A172 (cell line): ENCODE measurements at regions not wholly inside any gene's neighbourhood (a gene's known extent, or its start where the extent isn't known, plus 50 kb on each side); places are given as distances from the start of the nearest gene placed in this dataset.
"Not testable (repeated sequence)": the region's sequence is repeated elsewhere in the genome, so short reads cannot be mapped to it uniquely, and the experiment has no call there.

ENCODE experiments used
- DNase-seq: peaks from one replicate; pipeline ENCODE4 v3.0.0-alpha.2; 2015; ENCODE audit warnings: low spot score

DNA sequence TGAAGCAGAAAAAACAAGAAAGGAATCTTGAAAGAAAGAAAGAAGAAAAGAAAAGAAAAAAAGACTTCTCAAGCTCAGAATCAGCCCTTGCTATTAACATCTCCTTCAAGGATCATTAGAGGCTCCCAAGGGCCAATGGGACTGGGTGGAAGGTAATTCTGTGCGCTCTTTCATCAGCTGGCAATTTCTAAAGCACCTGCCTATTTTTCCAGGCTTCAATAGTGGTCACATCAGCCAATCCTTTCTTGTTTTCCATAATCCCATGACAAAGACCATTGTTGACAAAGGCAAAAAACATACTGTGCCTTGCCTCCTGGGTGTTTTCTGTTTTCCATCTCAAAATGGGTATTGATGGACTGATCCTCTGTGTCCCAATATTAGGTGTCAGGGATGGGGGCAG is 88.2 kb upstream of the TSC22D1 start:
- no peak for DNase-seq

DNA sequence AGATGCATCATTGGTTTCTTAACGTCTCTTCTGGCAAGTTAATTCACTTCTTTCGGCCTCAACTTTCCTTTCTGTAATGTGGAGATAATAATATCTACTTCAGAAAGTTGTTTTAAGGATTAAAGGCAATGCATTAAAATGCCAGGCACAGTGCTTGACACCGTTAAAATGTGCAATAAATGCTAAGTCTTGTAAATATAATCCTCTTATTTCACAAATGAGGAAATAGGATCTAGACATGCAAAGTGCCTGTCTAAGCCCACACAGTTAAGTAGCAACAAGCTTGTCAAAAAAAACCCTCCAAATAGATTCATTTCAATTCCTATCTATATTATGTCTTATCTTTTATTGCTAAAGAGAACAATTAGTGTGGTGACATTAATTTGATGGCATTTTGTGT is 86.4 kb upstream of the TSC22D1 start:
- no peak for DNase-seq

DNA sequence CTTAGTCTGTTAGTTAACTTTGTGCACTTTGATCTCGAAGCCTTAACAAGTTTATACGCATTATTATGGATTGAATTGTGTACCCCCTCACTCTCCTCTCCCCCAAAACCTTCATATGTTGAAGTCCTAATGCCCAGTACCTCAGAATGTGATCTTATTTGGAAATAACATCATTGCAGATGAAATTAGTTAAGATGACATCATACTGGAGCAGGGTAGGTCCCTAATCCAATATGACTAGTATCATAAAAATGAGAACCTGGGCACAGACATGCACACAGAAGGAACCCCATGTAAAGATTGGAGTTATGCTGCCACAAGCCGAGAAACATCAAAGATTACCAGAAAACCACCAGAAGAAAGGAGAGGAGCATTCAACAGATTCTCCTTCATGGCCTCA is 85.8 kb upstream of the TSC22D1 start:
- no peak for DNase-seq

DNA sequence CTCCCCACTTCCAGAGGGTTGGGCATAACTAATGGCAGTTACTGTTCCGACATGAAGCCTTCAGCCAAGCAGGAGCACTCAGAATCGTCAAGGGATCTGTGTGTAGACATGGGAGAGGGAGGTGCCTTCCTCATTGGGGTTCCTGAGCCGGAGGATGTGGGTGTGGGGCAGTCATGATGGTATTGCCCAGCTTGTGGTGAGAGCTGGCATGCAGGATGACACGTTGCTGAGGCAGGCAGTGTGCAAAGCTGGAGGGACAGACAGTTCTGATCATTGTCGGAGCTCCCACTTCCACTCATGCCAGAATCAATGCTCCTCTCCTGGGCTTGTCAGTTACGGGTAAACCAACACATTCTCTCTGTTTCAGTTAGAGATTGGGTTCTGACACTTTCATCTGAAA is 83.9 kb upstream of the TSC22D1 start:
- DNase-seq = no peak

DNA sequence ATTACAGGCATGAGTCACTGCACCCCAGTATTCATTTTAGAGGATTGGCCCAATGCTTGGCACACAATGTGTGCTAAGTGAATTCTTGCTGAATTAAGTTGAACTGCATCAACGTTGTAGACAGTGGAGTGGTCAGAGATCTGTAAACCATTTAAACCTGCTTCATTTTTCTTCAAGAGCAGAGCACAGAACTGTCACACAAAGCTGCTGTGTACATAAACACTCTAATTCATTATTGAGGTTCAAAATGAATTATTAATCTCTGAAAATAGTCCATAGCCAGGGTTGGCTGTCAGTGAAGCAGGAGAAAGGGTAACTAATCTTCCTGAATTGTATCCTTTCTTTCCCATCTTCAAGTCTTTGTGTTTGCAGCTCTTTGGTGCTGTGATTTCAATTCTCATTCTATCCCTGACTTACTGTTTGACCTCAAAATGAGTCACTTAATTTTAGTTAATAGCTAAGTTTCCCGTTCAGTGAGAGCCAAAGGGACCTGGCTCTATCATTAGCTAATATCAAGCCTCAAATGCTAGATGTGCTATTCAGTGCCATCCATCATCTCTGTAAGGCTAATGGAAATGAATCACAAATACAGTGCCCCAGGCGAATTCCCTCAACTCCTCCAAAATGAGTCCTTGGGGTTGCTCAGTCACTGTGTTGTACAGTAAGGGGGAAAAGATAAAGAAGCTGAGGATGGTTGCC is 77.0 kb upstream of the TSC22D1 start:
- no peak for DNase-seq

DNA sequence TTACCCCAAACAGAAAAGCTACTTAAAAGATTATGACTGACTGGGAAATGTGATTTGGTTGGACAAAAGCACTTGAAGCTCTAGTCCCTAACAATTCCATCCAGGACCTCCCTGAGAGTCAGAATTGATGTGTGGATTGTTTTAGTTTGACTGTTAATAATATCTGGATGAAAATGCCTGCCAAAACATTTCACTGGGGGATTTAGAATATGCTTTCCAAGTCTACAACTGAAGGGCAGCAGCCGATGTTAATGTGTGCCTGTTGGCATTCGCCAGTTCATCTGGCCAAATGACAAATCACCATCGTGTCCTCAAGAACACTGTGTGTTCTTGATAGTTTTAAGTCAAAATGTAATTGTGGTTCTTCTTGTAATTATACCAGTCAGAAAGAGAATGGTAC is 76.0 kb upstream of the TSC22D1 start:
- DNase-seq = no peak

DNA sequence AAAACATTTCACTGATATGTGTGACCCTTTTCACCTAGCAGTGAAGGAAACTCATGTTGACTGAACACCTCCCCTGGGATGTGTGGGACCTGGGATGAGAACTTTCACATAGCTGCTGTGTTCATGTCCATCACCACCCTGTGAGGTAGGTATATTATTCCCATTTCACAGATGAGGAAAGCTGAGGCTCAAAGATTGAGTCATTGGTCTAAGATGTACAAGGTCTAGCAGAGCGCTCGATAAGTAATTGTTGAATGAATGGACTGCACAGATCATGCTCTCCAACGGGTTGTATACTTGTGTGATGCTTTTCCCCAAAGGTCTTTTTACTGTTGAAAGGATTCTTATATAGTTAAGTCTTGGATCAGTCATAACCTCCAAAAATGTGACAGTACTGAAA is 75.6 kb upstream of the TSC22D1 start:
- no peak for DNase-seq

DNA sequence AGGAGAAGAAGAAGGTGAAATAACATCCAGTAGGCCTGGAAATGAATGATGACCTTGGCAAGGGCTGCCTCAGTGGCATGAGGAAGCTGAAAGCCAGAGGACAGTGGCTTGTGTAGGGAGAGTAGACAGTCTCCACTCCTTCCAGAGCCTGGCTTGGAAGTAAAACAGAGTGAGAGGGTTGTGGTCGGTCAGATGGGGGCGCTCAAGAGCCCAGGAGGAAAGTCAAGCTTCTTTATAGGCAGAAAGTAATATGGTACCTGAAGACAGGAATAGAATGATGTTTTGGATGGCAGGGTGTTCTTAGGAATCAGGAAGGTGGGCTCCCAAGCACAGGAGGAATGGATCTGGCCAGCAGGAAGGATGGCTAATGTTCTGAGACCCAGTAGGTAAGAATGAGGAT is 75.1 kb upstream of the TSC22D1 start:
- no peak for DNase-seq

DNA sequence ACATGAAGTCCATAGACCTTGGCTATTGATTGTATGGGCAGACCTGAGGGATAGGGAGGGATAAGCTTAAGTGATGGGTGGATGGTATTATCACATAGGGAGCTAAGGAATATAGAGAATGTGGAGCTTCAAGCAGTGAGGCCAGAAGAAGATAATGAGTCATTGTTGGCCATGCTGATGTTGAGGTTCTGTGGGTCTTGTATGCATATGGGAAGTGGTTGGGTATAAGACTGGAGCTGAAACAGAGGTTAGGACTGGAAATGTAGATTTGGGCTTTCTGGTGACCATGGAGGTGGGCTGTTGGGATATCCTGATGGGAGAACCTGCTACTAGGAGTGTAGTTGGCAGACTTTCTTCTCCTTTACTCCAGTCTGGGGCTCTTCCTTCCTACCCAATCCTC is 73.7 kb upstream of the TSC22D1 start:
- no peak for DNase-seq

DNA sequence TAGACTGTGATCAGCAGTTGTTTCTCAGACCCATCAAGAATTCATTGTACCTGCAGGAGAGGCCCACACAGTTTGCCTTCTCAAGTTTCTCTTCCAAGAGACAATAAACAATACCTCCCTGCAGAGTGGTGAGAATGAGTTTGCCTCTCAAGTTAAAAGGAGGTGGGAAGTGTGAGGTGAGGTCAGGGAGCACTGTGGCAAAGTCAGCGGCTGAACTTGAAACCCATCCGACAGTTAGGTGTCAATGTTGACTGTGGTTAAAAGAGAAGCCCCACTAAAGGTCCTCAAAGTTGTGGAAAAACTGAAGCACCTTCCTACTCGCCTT is 72.9 kb upstream of the TSC22D1 start:
- DNase-seq = no peak

DNA sequence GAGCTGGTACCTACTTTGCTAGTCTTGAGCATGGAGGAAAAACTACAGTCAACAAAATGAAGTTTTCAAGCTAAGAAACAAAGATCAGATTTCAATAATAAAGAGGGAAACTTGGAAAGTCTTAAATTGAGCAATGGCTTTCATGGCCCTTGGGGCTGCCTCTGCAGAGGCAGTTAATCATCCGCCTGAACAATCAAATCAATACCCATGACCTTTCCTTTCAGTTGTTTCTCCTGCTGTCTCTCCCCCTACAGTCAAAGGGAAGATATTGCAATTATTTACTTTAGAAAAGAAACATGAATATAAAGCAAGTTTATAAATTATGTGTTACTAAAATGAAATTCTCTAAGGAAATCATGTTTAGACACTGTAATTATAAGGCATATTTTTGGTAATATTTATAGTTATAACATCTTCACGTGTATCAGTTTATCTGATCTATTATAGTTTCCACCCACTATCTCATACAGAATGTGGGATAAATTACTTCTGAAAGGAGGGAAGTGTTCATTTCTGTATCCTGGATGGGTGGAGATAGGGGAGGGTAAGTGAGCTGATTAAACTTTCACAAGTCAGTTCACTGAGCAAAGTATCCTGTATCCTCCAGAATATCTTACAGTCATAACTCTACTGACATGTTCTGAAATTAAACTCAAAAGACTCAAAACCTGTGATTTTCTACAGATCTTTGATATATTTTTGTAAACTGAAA is 72.4 kb upstream of the TSC22D1 start:
- DNase-seq = no peak

DNA sequence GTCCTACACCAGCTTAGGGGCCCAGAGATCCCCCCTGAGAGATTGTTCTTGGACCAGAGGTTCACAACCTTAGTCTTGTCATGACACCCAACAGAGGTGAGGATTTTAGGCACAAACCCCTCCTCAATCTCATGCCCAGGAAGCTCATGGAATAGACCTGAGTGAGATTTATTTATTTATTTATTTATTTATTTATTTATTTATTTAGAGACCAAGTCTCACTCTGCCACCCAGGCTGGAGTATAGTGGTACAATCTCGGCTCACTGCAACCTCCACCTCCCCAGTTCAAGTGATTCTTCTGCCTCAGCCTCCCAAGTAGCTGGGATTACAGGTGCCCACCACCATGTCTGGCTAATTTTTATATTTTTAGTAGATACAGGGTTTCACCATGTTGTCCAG is 71.4 kb upstream of the TSC22D1 start:
- not testable (repeated sequence) for DNase-seq

DNA sequence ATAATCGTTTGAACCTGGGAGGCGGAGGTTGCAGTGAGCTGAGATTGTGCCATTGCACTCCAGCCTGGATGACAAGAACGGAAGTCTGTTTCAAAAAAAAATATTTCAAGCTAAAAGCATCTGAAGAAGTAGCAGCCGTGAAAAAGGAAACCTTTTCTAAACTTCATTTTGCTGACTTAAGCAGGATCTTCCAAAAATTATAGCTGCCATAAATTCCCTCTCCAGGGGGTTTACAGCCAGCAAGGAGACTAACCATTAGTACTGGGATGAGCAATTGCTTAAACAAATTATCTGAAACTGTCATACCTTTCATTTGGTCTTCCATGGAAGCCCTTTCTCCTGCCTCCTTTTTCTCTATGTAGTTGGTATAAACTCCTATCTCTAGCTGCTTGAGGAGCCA is 69.9 kb upstream of the TSC22D1 start:
- DNase-seq = no peak

DNA sequence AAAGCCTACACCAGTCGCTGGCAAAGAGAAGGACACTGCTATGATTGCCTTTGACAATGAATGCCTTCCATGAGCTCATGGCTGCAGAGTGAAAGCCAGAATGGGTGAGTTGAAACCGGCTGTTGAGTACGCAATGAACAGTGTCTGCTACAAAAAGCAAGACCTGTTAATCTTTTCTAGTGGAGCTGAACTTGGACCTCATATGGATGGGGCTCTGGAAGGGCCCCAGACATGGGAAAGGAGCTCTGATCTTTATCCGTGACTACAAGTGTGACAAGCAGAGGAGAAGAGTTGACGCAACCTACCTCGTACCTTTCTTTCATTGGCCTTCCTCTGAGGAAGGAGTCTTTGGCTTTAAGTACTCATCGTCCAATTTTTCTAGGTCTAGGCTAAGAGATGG is 67.1 kb upstream of the TSC22D1 start:
- DNase-seq = no peak

DNA sequence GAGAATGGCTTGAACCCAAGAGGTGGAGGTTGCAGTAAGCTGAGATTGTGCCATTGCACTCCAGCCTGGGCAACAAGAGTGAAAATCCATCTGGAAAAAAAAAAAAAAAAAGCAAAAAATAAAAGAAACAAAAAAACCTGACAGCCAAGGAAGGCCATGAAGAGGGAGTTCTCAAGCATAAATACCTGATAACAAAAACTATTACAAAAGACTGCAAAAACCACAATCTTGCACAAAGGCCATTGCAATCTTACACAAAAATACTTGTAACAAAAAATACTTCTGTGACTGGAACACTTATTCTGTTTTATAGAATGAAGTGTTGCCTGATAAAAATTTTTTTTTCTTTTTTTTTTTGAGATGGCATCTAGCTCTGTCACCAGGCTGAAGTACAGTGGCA is 61.5 kb upstream of the TSC22D1 start:
- no peak for DNase-seq

DNA sequence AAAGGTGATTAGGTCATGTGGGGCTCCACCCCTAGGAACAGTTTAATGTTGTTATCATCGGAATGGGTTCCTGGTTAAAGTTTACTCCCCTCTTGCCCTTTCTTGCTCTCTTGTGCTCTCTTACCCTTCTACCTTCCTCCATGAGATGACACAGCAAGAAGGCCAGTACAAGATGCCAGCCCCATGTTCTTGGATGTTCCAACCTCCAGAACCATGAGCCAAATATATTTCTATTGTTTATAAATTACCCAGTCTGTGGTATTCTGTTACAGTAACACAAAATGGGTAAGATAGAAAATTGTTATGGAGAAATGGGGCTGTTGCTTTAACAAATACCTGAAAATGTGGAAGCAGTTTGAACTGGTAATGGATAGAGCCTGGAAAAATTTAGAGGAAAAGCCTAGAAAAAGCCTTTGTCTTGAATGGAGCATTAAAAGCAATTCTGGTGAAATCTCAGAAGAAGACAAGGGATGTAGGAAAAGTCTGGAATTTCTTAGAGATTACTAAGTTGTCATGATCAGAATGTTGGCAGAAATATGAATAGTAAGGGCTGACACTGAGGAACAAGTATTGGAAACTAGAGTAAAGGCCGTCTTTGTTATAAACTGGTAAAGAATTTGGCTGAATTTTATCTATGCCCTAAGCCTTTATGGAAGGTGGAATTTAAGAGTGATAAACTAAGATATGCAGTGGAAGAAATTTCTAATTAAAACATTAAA is 53.5 kb upstream of the TSC22D1 start:
- DNase-seq = no peak

DNA sequence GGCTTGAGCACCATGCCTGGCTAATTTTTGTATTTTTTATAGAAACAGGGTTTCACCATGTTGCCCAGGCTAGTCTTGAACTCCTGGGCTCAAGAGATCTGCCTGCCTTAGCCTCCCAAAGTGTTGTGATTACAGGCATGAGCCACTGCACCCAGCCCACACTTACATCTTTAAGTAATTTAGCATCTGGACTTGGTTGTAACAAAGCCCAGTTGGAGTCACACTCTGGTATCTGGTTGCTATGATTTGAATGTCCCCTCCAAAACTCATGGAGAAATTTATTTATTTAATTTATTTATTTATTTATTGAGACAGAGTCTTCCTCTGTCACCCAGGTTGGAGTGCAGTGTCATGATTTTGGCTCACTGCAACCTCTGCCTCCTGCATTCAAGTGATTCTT is 52.7 kb upstream of the TSC22D1 start:
- not testable (repeated sequence) for DNase-seq

DNA sequence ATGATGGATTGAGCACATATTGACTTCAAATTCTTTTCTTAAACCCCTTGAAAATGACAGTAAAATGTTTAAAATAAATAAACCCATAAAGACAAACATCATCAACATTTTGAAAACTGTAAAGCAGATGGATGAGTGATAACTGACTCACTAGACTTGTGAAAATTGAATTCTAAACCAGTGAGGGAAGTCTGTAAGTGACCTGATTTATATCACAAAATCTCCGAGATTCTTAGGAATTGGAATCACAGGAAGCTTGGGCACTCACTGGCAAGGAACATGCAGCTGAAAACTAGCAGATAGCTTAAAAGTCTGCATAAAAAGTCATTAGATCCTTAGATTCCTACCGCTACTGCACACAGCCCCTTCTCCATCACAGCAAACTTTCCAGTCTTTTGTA is 51.3 kb upstream of the TSC22D1 start:
- DNase-seq = no peak

DNA sequence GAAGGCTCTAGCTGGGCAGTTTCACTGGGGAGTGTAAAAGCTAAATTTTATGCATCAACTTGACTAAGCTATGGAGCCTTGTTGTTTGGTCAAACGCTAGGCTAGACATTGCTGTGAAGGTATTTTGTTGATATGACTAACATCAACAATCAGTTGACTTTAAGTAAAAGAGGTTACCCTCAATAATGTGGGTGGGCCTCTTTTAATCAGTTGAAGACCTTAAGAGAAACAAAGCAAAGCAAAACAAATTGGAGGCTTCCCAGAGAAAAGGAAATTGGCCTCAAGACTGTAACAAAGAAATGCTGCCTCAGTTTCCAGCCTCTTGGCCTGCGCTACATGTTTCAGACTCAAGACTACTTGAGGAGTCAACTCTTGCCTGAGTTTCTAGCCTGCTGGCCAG is 50.0 kb upstream of the TSC22D1 start:
- no peak for DNase-seq
